KG1 (cell line): ENCODE measurements at regions not wholly inside any gene's neighbourhood (a gene's known extent, or its start where the extent isn't known, plus 50 kb on each side); places are given as distances from the start of the nearest gene placed in this dataset.
"Not testable (repeated sequence)": the region's sequence is repeated elsewhere in the genome, so short reads cannot be mapped to it uniquely, and the experiment has no call there.

Experiments used
- DNase-seq: peaks from one replicate; lab custom pipeline; 2025; lab: John Stamatoyannopoulos, UW

- no peak for DNase-seq
Measured at GRCh38 chr13:42398533-42398932, 126.6 kb downstream of the AKAP11 start.

GRCh38 chr13:42400188-42400833 is 128.4 kb downstream of the AKAP11 start:
- no peak for DNase-seq

GRCh38 chr13:42401376-42401775 is 129.4 kb downstream of the AKAP11 start:
- DNase-seq: no peak

- no peak for DNase-seq
Measured at GRCh38 chr13:42405665-42406390, 133.9 kb downstream of the AKAP11 start.

- no peak for DNase-seq
Measured at GRCh38 chr13:42409075-42409474, 137.1 kb downstream of the AKAP11 start.

GRCh38 chr13:42409551-42409950 is 137.6 kb downstream of the AKAP11 start:
- no peak for DNase-seq

GRCh38 chr13:42412812-42413483 is 141.0 kb downstream of the AKAP11 start:
- no peak for DNase-seq

GRCh38 chr13:42413484-42413815 is 141.5 kb downstream of the AKAP11 start:
- DNase-seq: no peak

- no peak for DNase-seq
Measured at GRCh38 chr13:42417626-42418025, 145.7 kb downstream of the AKAP11 start.

- no peak for DNase-seq
Measured at GRCh38 chr13:42418184-42418583, 146.2 kb downstream of the AKAP11 start.

GRCh38 chr13:42420304-42420703 is 148.4 kb downstream of the AKAP11 start:
- DNase-seq: no peak

- DNase-seq: no peak
Measured at GRCh38 chr13:42422681-42423080, 150.7 kb downstream of the AKAP11 start.

- no peak for DNase-seq
Measured at GRCh38 chr13:42424182-42424581, 149.8 kb upstream of the TNFSF11 start.

- DNase-seq: no peak
Measured at GRCh38 chr13:42445354-42445753, 128.6 kb upstream of the TNFSF11 start.

- DNase-seq: not testable (repeated sequence)
Measured at GRCh38 chr13:42446597-42446996, 127.4 kb upstream of the TNFSF11 start.

- DNase-seq: no peak
Measured at GRCh38 chr13:42453091-42453645, 120.8 kb upstream of the TNFSF11 start.

GRCh38 chr13:42454749-42455148 is 119.2 kb upstream of the TNFSF11 start:
- no peak for DNase-seq

GRCh38 chr13:42458193-42458592 is 115.8 kb upstream of the TNFSF11 start:
- no peak for DNase-seq

- no peak for DNase-seq
Measured at GRCh38 chr13:42466123-42466522, 107.8 kb upstream of the TNFSF11 start.

GRCh38 chr13:42466609-42467008 is 107.3 kb upstream of the TNFSF11 start:
- DNase-seq: no peak

- no peak for DNase-seq
Measured at GRCh38 chr13:42474954-42475353, 99.0 kb upstream of the TNFSF11 start.

GRCh38 chr13:42477596-42478190 is 96.3 kb upstream of the TNFSF11 start:
- DNase-seq: no peak
